GM19043 (cell line): ENCODE measurements at regions not wholly inside any gene's neighbourhood (a gene's known extent, or its start where the extent isn't known, plus 50 kb on each side); places are given as distances from the start of the nearest gene placed in this dataset.

Experiments
- ATAC-seq: cut with Tn5 transposase; IDR thresholded peaks from one replicate; pipeline ENCODE4 v1.9.1; 2021; ENCODE audit warnings: low read depth; ENCODE audit not compliant: unreplicated experiment

DNA sequence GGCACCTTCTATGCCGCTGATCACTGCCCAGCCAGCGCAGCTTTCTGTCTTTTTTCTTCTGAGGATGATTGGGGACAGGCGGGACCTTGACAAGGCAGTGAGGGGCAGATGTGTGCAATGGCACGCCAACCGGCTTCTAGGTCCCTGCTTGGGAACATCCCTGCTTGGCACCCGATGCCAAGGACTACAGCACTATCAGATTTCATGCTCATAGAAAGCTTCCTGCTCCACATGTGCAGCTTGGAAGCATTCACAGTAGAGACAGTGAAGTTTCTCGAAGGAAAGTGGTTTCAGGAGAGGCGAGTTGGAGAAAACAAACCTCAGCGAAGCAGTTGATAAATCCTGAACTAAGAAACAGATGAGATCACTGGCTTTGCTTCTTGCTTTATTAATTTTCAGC, 267.5 kb upstream of the HABP2 start:
- ATAC-seq = no peak

DNA sequence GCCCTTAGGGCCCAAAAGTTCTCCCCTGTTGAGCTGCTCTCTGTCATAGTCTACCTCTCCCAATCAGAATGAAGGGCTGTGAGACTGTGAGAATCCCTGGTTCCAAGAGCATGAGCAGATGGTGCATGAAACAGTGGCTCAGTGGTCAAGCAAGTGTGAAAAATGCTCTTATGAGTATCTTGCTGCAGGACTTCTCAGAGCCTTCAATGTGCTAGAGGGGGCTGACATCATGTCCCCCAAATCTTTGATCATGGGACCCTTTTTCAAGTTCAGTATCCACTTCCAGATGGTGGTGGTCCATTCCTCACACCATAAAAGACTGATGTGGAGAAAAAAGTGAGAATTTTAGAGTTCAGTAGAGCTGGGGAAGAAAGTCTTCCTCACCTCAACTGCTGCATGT, 265.3 kb upstream of the HABP2 start:
- no peak for ATAC-seq

DNA sequence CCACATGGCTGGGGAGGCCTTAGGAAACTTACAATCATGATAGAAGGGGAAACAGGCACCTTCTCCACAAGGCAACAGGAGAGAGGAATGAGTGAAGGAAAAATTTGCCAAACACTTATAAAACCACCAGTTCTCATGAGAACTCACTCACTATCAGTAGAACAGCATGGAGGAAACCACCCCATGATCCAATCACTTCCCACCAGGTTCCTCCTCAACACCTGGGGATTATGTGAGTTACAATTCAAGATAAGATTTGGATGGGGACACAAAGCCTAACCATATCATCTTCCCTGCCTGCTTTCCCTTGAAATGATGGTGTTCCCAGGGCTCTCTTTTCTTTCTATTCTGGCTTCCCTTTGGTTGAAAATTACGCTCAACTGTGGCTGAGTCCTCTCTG, 262.7 kb upstream of the HABP2 start:
- no peak for ATAC-seq

DNA sequence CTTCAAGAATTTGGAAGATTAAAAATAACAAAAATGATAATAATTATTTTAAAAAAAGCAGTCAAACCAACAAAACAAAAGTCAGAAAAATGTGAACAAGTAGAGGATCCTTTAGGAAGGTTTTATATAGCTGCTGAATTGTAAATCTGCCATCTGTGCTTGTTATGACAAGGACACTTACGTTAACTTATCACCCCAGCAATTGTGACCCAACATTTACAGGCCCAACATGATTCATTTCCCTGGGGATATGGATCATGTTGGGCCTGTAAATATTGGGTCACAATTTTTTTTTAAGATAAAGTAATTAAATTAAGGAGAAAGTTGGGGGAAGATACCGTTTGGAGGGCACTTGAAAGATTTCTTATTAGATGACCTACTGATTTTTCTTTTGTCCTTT, 261.4 kb upstream of the HABP2 start:
- ATAC-seq = no peak

DNA sequence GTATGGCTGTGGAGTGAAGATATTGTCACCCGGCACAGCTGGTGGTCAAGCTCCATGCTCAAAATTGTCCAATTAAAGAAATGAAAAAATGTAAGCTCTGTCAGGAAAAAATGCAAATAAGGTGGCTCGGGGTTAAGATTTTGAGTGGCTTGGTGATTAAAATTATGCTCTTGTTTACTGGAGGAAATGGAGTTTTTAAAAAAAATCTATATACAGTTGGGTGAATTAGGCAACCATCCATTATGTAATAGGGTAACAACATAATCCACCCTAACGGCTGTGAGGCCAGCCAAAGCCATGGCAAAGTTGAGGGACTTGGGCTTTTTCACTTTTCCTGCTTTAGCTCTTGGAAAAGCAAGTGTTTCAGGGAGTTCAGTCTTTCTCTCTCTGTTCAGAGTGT, 260.8 kb upstream of the HABP2 start:
- ATAC-seq = no peak

DNA sequence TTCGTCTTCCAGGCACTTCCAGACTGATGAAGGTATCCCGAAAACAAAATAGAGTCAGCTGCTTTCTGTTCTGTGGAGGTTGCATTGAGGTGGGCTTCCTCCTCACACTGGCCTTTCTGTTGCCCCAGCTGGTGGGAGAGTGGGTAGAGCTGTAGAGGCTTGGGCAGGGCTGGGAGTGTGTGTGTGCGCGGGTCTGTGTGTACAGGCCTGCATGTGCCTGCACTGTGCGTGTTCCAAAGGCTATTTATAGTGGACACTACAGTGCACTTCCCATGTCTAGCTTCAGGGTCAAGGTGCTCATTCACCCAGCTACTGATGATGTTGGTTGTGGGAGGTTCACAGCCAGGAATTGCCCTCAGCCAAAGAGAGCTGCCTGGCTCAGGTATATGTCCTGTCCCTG, 260.1 kb upstream of the HABP2 start:
- no peak for ATAC-seq

DNA sequence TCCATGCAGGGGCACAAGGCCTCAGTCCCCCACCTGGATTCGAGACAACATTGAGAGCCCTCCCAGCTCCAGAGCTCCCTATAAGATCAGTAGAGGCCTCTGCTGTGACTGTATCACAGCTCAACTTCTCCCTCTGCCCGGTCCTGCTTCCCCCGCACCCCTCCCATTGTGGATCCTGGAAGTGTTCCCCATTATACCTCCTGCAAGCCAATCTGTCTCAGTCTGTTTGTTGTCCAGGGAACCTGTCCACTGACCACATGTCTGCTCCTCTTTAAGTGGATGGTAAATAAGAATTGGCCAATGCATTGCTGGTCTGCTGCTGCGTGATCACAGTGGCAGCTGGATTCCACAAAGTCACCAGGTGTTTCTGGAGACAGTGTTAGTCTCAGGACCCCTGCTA, 259.7 kb upstream of the HABP2 start:
- ATAC-seq = no peak

DNA sequence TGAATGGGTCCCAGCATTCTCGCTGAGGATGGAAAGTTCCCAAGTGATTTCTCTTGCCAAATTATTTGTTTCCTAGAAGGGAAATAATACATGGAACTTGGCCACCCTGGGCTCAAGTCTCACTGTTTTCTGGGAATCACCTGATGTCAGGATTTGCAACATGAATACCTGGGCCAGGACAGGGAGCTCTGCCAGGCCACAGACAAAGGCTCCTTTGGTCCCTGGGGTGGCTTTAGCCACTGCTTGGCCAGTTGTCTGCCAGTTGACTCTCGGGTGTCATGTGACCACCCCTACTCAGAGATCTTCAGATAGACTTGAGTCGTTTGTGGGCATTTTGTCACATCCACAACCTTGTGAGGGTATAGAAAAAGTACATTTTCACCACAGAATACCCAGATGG, 258.0 kb upstream of the HABP2 start:
- ATAC-seq = no peak

DNA sequence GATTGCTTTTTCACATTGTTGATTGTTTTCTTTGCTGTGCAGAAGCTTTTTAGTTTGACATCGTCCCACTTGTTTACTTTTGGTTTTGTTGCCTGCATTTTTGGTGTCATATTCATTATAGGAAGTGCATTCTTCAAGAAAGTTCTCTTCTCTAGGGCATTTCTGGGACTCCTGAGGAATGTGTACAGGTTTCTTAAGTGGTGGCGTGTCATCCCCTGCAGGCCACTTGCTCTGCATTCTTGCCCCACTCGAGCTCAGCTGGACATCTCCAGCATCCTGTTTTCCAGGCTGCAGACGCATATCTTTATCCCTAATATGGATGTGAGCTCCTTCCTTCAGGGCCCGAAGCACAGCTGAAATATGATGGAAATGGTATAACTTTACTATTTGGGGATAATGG, 255.6 kb upstream of the HABP2 start:
- no peak for ATAC-seq

DNA sequence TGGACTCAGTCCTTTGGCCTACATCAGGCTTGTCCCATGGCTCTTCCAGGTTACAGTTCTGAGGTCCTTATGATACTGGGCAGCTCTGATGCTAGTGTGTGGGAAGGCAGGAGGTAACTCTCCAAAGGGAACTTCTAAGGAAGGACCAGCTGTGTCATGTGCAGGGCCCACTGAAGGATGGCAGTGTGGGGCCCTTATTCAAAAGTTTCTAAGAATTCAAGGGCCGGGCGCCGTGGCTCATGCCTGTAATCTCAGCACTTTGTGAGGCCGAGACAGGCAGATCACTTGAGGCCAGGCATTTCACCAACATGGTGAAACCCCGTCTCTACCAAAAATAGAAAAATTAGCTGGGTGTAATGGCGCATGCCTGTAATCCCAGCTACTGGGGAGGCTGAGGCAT, 254.2 kb upstream of the HABP2 start:
- no peak for ATAC-seq

DNA sequence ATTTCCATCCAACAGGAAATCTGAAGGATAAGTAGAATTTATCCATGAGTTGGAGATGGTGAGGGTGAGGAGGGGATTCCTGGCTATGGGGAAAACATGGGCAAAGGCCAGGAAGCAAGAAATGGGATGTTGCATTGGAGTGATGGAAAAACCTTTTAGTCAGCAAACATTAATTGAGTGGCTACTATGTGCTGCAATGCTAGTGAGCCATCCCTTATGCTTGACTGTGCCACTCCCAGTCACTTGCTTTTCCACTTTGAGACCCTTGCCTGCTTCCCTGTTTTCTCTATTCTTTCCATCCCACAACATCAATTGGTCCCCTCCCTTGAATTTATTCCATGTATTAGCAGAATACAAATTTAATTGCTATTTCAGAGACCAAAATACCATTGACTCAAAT, 252.7 kb upstream of the HABP2 start:
- ATAC-seq = no peak

DNA sequence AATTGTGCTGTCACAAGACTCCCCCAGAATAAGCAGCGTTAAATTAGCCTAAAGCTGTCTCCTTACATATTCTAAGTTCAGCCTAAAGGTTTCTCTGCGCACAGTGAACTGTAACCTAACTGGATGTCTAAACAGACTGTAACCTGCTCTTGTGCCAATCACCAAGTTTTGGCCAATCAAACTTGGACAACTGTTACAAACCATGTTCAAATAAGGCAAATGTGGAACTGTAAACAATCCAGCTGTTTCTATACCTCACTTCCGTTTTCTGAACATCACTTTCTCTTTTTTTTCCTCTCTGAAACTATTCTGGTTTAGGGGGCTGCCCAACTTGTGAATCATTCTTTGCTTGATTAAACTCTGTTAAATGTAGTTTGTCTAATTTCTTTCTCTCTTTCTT, 252.2 kb upstream of the HABP2 start:
- ATAC-seq = peak; percentile 62

DNA sequence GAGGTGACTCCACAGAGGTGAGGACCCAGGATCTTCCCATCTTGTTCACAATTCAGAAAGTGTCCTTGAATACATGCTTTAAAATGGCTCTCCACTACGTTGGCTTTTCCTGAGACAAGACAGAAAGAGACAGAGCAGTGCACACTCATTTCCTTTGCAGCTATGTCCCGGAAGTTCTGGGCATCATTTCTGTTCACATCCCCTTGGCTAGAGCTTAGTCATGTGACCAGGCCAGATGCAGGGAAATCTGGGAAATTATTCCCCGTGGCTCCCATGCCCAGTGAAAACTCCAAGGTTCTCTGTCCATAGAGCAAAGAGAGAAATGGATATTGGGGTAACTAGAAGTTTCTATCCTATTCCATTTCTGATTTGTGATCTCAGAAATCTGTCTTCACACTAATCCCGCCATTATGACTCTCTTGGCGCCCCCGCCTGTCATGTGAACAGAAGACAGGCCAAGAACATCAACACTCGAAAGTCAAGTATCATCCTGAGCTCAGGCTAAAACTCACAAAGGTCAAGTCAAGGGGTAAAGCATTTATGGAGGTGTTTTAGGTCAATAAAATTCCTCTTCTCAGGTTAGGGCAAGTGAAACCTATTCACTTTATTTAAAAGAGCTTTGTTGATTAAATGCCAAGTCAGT, 251.4 kb upstream of the HABP2 start:
- ATAC-seq = no peak

DNA sequence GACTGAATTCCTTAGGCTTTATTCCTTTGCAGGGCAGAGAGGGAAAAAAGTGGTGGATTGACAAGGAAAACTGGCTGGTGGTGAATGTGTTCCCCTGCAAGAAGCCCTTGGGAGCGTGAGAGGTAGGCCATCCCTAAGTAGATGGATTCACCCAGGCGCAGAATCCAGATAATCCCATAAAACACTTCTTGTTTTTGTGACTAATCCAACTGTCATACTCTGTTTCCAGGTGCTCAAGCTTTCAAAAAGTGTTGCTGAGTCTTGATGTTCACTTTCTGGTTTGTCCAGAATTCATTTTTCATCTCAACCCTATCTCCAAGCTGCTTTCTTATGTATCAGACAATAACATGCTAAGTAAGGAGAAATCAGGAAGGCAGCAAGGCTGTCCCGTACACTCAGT, 250.8 kb upstream of the HABP2 start:
- no peak for ATAC-seq

DNA sequence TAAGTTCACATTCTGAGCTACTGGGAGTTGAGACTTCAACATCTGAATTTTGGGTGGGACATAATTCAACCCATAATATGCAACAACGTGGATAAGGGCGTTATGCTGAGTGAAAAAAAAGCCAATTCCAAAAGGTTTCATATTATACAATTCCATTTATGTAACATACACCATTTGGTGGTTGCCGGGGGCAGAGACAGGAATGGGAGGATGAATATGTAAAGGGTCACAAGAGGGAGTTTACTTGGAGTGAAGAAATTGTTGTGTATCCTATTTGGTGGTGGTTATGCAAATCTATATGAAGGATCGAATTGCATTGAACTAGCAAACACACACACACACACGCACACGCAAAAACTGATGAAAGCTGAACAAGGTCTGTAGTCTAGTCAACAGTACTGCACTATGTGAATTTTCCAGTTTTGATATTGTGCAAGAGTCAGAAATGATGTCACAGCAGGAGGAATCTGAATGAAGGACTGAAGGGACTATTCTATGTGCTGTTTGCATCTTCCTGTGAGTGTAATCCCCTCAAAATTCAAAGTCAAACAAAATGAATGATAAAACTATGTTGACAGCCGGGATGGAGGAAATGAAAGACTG, 249.2 kb upstream of the HABP2 start:
- no peak for ATAC-seq

DNA sequence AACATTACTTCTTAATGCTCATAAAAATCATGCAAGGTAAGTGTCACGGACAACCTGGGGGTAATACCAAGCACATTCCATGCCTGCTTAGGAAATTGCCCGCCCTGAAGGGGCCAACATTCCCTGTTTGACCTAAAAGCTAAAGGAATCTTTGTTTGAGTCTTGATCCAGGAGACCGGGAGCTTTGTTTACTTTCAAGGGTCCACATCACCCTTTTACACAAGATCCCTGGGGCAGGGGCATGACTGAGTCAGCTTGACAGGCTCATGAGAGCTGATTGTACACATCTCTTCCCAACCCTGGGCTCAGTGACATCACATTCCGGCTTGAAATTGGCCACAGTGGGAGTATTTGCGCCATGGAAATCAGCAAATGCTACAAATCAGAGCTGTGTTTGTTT, 248.1 kb upstream of the HABP2 start:
- no peak for ATAC-seq

DNA sequence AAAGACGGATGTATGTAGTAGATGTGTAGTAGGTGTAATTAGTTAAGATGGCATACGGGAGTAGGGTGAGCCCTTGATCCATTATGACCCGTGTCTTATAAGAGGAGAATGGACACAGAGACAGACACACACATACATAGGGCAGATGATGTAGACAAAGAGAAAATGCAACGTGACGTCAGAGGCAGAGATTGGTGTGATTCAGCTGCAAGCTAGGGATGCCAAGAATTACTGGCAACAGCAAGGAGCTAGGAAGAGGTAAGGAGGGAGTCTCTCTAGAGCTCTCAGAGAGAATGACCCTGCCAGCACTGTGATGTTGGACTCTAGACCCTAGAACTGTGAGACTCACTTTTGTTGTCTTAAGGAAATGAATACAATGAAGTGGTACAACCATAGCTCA, 247.0 kb upstream of the HABP2 start:
- no peak for ATAC-seq

DNA sequence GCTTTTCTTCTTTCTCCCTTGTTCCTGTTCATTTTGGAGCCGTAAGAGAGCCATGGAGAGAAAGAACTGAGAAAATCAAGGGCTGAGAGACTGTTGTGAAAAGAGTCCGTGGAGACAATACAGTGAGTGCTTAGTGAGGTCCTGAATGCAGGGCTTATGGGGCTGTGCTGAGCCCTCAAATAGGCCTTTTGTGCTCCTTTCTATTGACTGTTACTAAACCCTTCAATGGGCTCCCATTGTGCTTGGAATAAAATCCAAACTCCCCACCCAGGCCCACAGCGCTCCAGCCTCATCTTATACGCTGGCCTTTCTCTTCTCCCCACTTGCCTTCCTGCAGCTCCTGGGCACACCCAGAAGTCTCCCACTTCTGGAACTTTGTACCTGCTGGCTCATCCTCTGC, 243.1 kb upstream of the HABP2 start:
- no peak for ATAC-seq

DNA sequence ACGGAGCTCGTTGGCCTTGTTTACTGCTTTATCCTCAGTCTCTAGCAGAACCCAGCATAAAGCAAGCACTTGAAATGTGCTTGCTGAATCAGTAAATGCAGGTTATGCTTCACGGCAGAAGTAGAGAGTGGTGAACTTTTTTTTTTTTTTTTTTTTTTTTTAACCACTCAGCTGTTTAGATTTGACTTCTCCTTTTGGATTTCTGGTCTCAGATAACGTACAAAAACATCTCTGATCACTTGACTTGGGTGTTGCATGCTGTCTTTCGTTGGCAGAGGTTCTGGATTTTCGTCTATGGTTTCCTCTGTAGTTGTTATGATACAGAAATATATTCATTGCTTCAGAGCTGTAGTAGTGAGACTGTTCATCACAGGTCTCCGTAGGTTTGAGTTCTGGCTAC, 242.5 kb upstream of the HABP2 start:
- ATAC-seq = no peak

DNA sequence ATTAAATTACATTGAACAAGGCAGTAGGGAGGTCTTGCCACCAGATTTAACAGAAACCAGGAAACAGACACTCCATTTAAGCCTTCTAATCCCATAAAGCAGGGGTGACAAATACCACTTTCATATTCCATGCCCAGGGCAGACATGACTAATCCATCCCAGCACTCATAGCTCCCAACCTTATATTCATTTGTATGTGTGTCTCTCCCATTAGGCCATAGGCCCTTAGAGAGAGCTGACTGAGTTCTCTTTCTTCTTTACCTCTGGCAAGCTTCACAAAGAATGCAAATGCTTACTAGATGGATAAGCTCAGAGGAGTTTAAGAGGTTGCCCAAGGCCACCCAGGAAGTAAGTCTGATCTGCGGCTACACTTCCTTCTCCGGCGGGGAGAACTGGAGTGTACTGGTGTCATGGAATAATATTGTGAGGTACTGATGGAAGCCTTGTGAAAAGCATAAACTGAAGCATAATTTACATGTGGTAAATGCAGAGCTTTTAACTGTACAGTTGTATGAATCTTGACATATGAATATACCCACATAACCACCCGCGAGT, 239.7 kb upstream of the HABP2 start:
- ATAC-seq = no peak

DNA sequence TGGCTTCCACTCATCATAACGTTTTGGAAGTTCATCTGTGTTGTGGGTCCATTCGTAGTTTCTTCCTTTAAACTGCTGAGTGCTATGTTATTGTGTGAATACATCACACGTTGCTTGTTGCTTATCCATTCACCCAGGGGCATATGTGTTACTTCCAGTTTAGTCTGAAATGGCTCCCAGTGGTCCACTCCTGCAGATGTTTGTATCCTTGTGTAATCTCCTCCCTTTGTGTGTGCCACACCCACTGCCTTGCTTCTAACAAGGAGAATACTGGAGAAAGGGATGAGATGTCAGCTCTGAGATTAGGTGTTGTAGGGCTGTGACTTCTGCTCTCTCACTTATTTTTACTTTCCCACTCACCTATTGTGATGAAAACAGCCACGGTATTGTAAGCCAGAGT, 239.1 kb upstream of the HABP2 start:
- no peak for ATAC-seq

DNA sequence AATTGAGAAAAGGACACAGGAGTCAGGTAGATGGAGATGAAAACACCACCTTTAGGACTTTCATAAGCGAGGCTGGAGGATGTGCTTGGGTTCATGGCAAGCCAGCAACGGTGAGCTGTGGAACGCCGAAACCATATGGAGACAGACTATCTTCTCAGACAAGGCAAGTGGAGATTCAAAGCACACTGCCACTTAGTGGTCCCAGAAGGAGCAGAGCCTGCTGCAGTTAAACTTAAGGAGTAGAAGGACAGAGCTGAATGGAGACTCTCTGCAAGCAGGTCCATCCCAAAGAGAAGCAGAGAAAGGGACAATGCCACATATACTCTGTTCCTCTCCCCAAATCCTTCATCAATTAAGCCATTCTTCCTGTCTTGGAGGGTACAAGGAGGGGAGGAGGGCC, 236.3 kb upstream of the HABP2 start:
- no peak for ATAC-seq

DNA sequence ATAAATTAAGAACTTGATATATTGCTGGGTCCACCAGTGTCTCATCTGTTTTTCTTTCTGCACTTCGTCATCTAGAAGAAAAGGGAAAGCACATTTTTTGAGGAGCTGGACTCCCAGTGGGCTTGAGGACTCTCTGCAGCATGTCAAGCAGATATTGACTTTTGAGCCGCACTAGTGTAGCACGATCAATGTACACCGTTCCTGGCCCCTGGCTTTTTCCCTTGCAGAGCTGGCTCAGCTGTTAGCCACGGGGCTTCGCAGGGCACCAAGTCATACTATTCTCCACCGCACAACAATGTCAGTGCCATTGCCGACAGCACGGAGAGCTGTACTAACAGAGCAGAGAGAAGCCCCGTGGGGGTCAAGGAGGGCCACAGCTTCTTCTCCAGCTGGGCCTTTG, 235.4 kb upstream of the HABP2 start:
- ATAC-seq = no peak
